Parathyroid adenoma (tissue), 2 donors: ENCODE measurements at regions not wholly inside any gene's neighbourhood (a gene's known extent, or its start where the extent isn't known, plus 50 kb on each side); places are given as distances from the start of the nearest gene placed in this dataset.

Experiments used
- H2AFZ ChIP-seq: fragments of 300-600 bp; sonication (generic); one replicate; pipeline ENCODE4 v1.7.0; 2017; ENCODE audit warnings: antibody characterized with exemption, mild to moderate bottlenecking
- H3K27ac ChIP-seq: fragments of 300-600 bp; sonication (generic); one replicate; pipeline ENCODE4 v1.7.0; 2017
- H3K27me3 ChIP-seq: fragments of 300-600 bp; sonication (generic); one replicate; pipeline ENCODE4 v1.7.0; 2017; ENCODE audit warnings: low read length; ENCODE audit not compliant: control insufficient read depth, insufficient read depth
- H3K36me3 ChIP-seq: fragments of 300-600 bp; sonication (generic); one replicate; pipeline ENCODE4 v1.7.0; 2017; ENCODE audit warnings: low read length; ENCODE audit not compliant: control insufficient read depth, insufficient read depth
- H3K4me1 ChIP-seq: fragments of 300-600 bp; sonication (generic); one replicate; pipeline ENCODE4 v1.7.0; 2017; ENCODE audit warnings: control low read depth
- H3K4me2 ChIP-seq: fragments of 300-600 bp; sonication (generic); one replicate; pipeline ENCODE4 v1.7.0; 2017; ENCODE audit warnings: low read length
- H3K4me3 ChIP-seq: fragments of 300-600 bp; sonication (generic); one replicate; pipeline ENCODE4 v1.7.0; 2017; ENCODE audit warnings: low read depth, low read length
- H3K79me2 ChIP-seq: fragments of 300-600 bp; sonication (generic); one replicate; pipeline ENCODE4 v1.7.0; 2017; ENCODE audit warnings: control low read depth
- H3K9ac ChIP-seq: fragments of 300-600 bp; sonication (generic); one replicate; pipeline ENCODE4 v1.7.0; 2017; ENCODE audit warnings: mild to moderate bottlenecking
- H3K9me3 ChIP-seq: fragments of 300-600 bp; sonication (generic); one replicate; pipeline ENCODE4 v1.7.0; 2017; ENCODE audit warnings: low read length; ENCODE audit not compliant: control insufficient read depth
- CTCF ChIP-seq: fragments of 300-600 bp; sonication (generic); IDR thresholded peaks from one replicate; pipeline ENCODE4 v1.7.0; 2017; ENCODE audit warnings: antibody characterized with exemption, mild to moderate bottlenecking
- donor health status: primary hyperparathyroidism.

GRCh38 chr9:129331493-129331765, 153.4 kb upstream of the IER5L start:
- Histone ChIP-seq H3K9ac (no peak overlapping the region), H2AFZ (no peak overlapping the region), H3K79me2 (no peaks in the 10 kb centered on the region), H3K4me1 (peaks cover 8% of the 10 kb centered on the region), H3K9me3 (no peaks in the 10 kb centered on the region), H3K4me3 (no peak overlapping the region), H3K27ac (no peak overlapping the region), H3K27me3 (no peaks in the 10 kb centered on the region), H3K36me3 (no peaks in the 10 kb centered on the region), H3K4me2 (no peak overlapping the region)
- no peak for TF ChIP-seq CTCF

GRCh38 chr9:129330711-129331492, 152.8 kb upstream of the IER5L start:
- no peak overlapping the region for H3K27ac ChIP-seq
- H3K36me3 ChIP-seq, result no peaks in the 10 kb centered on the region
- H2AFZ ChIP-seq, result no peak overlapping the region
- H3K27me3 ChIP-seq, result no peaks in the 10 kb centered on the region
- no peaks in the 10 kb centered on the region for H3K79me2 ChIP-seq
- H3K4me1 ChIP-seq, result peaks cover 8% of the 10 kb centered on the region
- TF ChIP-seq CTCF, result no peak
- H3K9me3 ChIP-seq, result no peaks in the 10 kb centered on the region
- no peak overlapping the region for H3K4me3 ChIP-seq
- no peak overlapping the region for H3K9ac ChIP-seq
- H3K4me2 ChIP-seq, result no peak overlapping the region

GRCh38 chr9:129328355-129329042, 150.4 kb upstream of the IER5L start:
- Histone ChIP-seq H3K9ac (no peak overlapping the region), H3K36me3 (no peaks in the 10 kb centered on the region), H3K27ac (no peak overlapping the region), H3K27me3 (no peaks in the 10 kb centered on the region), H3K79me2 (no peaks in the 10 kb centered on the region), H3K4me3 (no peak overlapping the region), H3K4me1 (no peaks in the 10 kb centered on the region), H3K4me2 (no peak overlapping the region), H2AFZ (no peak overlapping the region), H3K9me3 (no peaks in the 10 kb centered on the region)
- TF ChIP-seq CTCF, result no peak

GRCh38 chr9:129327552-129328328, 149.7 kb upstream of the IER5L start:
- no peak overlapping the region for H3K4me2 ChIP-seq
- peaks cover 3% of the 10 kb centered on the region for H3K4me1 ChIP-seq
- no peak overlapping the region for H2AFZ ChIP-seq
- no peaks in the 10 kb centered on the region for H3K79me2 ChIP-seq
- no peak overlapping the region for H3K4me3 ChIP-seq
- H3K27ac ChIP-seq, result no peak overlapping the region
- no peak for TF ChIP-seq CTCF
- no peaks in the 10 kb centered on the region for H3K36me3 ChIP-seq
- no peak overlapping the region for H3K9ac ChIP-seq
- H3K9me3 ChIP-seq, result no peaks in the 10 kb centered on the region
- no peaks in the 10 kb centered on the region for H3K27me3 ChIP-seq
